ENCODE measurements at regions not wholly inside any gene's neighbourhood (a gene's known extent, or its start where the extent isn't known, plus 50 kb on each side); places are given as distances from the start of the nearest gene placed in this dataset.

DNA sequence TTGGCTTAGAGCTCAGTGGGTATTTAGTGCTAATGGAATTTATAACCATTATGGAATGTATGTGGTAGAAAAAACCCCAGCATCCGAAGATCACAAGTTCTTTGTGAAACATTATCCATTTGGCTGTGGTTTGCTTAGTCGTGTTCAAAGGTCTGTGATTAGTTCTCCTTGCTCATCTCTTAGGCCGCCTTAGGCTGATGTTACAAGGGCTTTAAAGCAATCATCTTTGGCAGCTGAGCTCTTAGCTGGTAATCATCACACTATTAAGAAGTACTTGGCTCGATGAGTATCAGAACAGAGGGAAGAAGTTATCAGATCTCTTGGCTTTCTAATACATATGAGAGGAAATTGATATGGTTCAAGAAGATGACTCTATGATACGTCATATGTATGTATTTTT lies 124.1 kb upstream of the E2F7 start:
- H3K79me2 ChIP-seq (ENCODE audit: insufficient read depth, low read length) = no peaks in the 10 kb centered on the region
- no peak overlapping the region for H3K18ac ChIP-seq (ENCODE audit: insufficient read length, low read depth, low read length)
- H3K23me2 ChIP-seq (ENCODE audit: insufficient read length, low read depth, low read length, poor library complexity, severe bottlenecking) = no peaks in the 10 kb centered on the region
- Mint-ChIP-seq H3K9me3 (no peaks in the 10 kb centered on the region), H3K4me3 (no peak overlapping the region), H3K27me3 (ENCODE audit: low read depth) (no peaks in the 10 kb centered on the region), H3K4me1 (no peaks in the 10 kb centered on the region), H3K27ac (no peak overlapping the region), H3K36me3 (ENCODE audit: insufficient read depth in 1 of 3, low read depth in 3 of 3) (no peaks in the 10 kb centered on the region)
- no peak overlapping the region for H2BK15ac ChIP-seq (ENCODE audit: low read depth, low read length)
- no peak overlapping the region for H4K5ac ChIP-seq (ENCODE audit: insufficient read length, low read depth, low read length)
- H3K4ac ChIP-seq (ENCODE audit: low read depth, low read length) = no peak overlapping the region
- no peak overlapping the region for H2BK20ac ChIP-seq (ENCODE audit: low read depth, low read length, poor library complexity, severe bottlenecking)
- H3K56ac ChIP-seq (ENCODE audit: insufficient read length, low read depth, low read length) = no peak overlapping the region
- H2AK5ac ChIP-seq (ENCODE audit: insufficient read length, low read length) = no peak overlapping the region
- no peak overlapping the region for H3K14ac ChIP-seq (ENCODE audit: insufficient read depth, low read length)
- DNase-seq = no peak
- H3K27me3 ChIP-seq (ENCODE audit: insufficient read depth, low read length) = no peaks in the 10 kb centered on the region
- no peak overlapping the region for H4K91ac ChIP-seq (ENCODE audit: insufficient read length, low read depth, low read length)
- H3K27ac ChIP-seq (ENCODE audit: insufficient read length, low read depth, low read length) = no peak overlapping the region
- H3T11ph ChIP-seq (ENCODE audit: low read length) = no peak overlapping the region
- H3K23ac ChIP-seq (ENCODE audit: insufficient read length, low read depth, low read length) = no peak overlapping the region
- H4K20me1 ChIP-seq (ENCODE audit: control insufficient read depth, insufficient read depth, insufficient read length) = no peaks in the 10 kb centered on the region
- no CpG with 5 or more reads among the region's 5 CpGs for WGBS (ENCODE audit: extremely low coverage, insufficient read length, low lambda C conversion rate)
- H3K9ac ChIP-seq (ENCODE audit: extremely low read depth, insufficient read length, low read length) = no peak overlapping the region
- no peaks in the 10 kb centered on the region for H3K79me1 ChIP-seq (ENCODE audit: insufficient read depth, low read depth, low read length, poor library complexity, severe bottlenecking)
- H2BK120ac ChIP-seq (ENCODE audit: low read depth, low read length, poor library complexity, severe bottlenecking) = no peak overlapping the region
- no peak overlapping the region for H2BK5ac ChIP-seq (ENCODE audit: insufficient read length, low read length)
- no peak overlapping the region for H4K8ac ChIP-seq (replicated peaks; ENCODE audit: insufficient read length, low read depth, low read length)
- H2AFZ ChIP-seq (ENCODE audit: low read length) = no peak overlapping the region
- no peak overlapping the region for H3K4me2 ChIP-seq (ENCODE audit: insufficient read depth, insufficient read length, low read length)
- H3K4me1 ChIP-seq (ENCODE audit: insufficient read depth, low read length) = no peaks in the 10 kb centered on the region
- TF ChIP-seq CTCF (conservative IDR thresholded peaks at IDR 0.05) = no peak
- H2BK12ac ChIP-seq (ENCODE audit: insufficient read length, low read depth, low read length) = no peak overlapping the region
- H3K9me3 ChIP-seq (ENCODE audit: control insufficient read depth, low read depth, low read length) = no peaks in the 10 kb centered on the region
